AG04450 (cell line): ENCODE measurements at regions not wholly inside any gene's neighbourhood (a gene's known extent, or its start where the extent isn't known, plus 50 kb on each side); places are given as distances from the start of the nearest gene placed in this dataset.

Experiments used
- CTCF ChIA-PET: fragments of 300-600, 350-600 bp; formaldehyde crosslinking; extraction: SDS; loops from one replicate; lab custom pipeline; 2022; ENCODE audit warnings: antibody characterized with exemption, inconsistent platforms; lab: Charles Lee
- POLR2A ChIA-PET: fragments of 350-600 bp; formaldehyde crosslinking; extraction: SDS; loops from one replicate; lab custom pipeline; 2021; ENCODE audit warnings: antibody characterized with exemption, inconsistent platforms; lab: Yijun Ruan, JAX
- DNase-seq: peaks from one replicate; pipeline ENCODE4 v3.0.0-alpha.2; 2011; ENCODE audit warnings: low read depth, low spot score
- H3K27ac ChIP-seq: one replicate; pipeline ENCODE4 v1.5.1; 2012; ENCODE audit warnings: low read depth, low read length, control low read depth
- H3K27me3 ChIP-seq: one replicate; pipeline ENCODE4 v1.6.0; 2012; ENCODE audit warnings: low read length; ENCODE audit not compliant: control insufficient read depth, insufficient read depth
- H3K4me3 ChIP-seq: 2 replicates; pipeline ENCODE4 v1.5.1; 2011; ENCODE audit warnings: mild to moderate bottlenecking, low read depth, low read length, control low read depth
- H3K9me3 ChIP-seq: 2 replicates; pipeline ENCODE4 v1.5.1; 2012; ENCODE audit warnings: low read length; ENCODE audit not compliant: control insufficient read depth, insufficient read depth
- CTCF ChIP-seq: IDR thresholded peaks from 2 replicates; pipeline ENCODE4 v1.5.1; 2011; ENCODE audit warnings: low read depth, low read length, control low read depth, inconsistent platforms

GRCh38 chr5:124990723-124991122 lies 244.3 kb upstream of the ZNF608 start:
- POLR2A ChIA-PET, result no interaction called here
- no peak overlapping the region for H3K4me3 ChIP-seq
- CTCF ChIA-PET, result interaction anchor here (0.6 kb wide), 1 partner anchor 911 kb away, joined by 3 read pairs; no protein-coding TSS in a partner anchor
- no peak for DNase-seq
- H3K27me3 ChIP-seq, result no peaks in the 10 kb centered on the region
- no peak for TF ChIP-seq CTCF
- H3K9me3 ChIP-seq, result no peaks in the 10 kb centered on the region; the same call in 1 of the 2 replicates
- no peak overlapping the region for H3K27ac ChIP-seq

DNA sequence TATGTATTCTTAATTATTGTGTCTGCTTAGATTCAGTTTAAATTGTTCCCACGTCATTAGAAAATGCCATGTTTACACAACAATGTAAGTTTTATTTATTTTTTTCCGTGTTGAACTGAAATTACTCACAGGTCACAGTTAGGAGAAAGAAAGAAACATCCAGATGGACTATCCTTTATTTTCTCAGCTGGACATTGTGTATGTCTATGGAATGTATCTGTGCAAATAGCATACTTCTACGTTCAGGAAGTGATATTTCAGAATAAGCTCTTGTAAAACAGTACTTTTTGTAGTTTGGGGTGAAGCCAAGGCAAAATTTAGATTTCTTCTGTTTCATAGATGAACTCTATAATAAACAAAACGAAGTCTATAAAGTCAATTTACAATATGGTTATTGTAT lies 249.0 kb upstream of the ZNF608 start:
- CTCF ChIA-PET, result no interaction called here

GRCh38 chr5:124996023-124996763 lies 249.8 kb upstream of the ZNF608 start:
- Histone ChIP-seq H3K4me3 (no peak overlapping the region), H3K9me3 (no peaks in the 10 kb centered on the region), H3K27me3 (no peaks in the 10 kb centered on the region), H3K27ac (no peak overlapping the region)
- POLR2A ChIA-PET, result no interaction called here
- no peak for TF ChIP-seq CTCF
- CTCF ChIA-PET, result interaction anchor here (0.6 kb wide), 1 partner anchor 690 kb away, joined by 3 read pairs; no protein-coding TSS in a partner anchor
- DNase-seq, result no peak

More for the DNA sequence above, 249.0 kb upstream of the ZNF608 start:
- TF ChIP-seq CTCF, result no peak
- DNase-seq, result peak; percentile 62
- POLR2A ChIA-PET, result no interaction called here
- Histone ChIP-seq H3K27ac (no peak overlapping the region), H3K27me3 (no peaks in the 10 kb centered on the region), H3K9me3 (no peaks in the 10 kb centered on the region), H3K4me3 (no peak overlapping the region)

- Histone ChIP-seq H3K4me3 (no peak overlapping the region), H3K27me3 (no peaks in the 10 kb centered on the region), H3K9me3 (no peaks in the 10 kb centered on the region), H3K27ac (no peak overlapping the region)
- no peak for TF ChIP-seq CTCF
- POLR2A ChIA-PET, result no interaction called here
- CTCF ChIA-PET, result interaction anchor here (0.6 kb wide), 1 partner anchor 689 kb away, joined by 3 read pairs; no protein-coding TSS in a partner anchor
- DNase-seq, result no peak
Measured at GRCh38 chr5:124996764-124997077, 250.3 kb upstream of the ZNF608 start.

DNA sequence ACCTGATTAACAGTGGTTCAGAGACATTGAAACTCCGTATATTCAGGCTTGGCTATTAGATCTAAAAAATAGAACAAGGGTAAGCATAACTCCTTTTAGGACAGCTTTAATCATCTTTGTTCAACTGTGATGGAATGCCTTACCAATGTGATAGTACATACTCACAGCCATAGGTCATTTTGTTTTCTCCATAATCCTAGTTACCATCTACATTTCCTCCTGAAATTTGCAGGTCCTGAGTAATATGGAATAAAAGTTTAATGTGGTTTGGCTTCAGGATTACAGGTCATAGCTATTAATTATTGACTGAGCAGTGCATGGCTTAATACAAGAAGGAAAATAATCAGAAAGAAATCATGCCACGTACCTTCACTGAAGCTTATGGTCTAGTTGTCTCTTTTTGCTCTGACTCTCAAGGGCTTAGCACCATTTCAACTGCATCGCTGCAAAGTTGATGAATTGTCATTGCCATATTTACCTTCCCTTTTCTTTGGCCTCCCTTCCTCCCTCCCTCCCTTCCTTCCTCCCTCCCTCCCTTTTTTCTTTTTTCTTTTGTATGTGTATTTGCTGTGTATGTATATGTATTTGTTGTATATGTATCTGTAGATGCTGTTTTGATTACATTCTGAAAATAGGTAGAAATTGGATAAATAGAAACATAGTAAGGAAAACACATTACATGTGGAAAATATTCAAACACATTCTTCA lies 250.9 kb upstream of the ZNF608 start:
- Histone ChIP-seq H3K27me3 (no peaks in the 10 kb centered on the region), H3K4me3 (no peak overlapping the region), H3K9me3 (no peaks in the 10 kb centered on the region), H3K27ac (no peak overlapping the region)
- no peak for DNase-seq
- TF ChIP-seq CTCF, result no peak
- POLR2A ChIA-PET, result no interaction called here
- CTCF ChIA-PET, result no interaction called here
